GM23338 (cell line): ENCODE measurements at regions not wholly inside any gene's neighbourhood (a gene's known extent, or its start where the extent isn't known, plus 50 kb on each side); places are given as distances from the start of the nearest gene placed in this dataset.

Experiments
- ATAC-seq: fragments of 200-7000 bp; cut with Tn5 transposase; 3 replicates; pipeline ENCODE4 v1.9.1; 2020
- DNase-seq: peaks from one replicate; pipeline ENCODE4 v3.0.0-alpha.2; 2015; ENCODE audit warnings: low spot score
- H2AFZ ChIP-seq: fragments of 200-600 bp; sonication (generic); 2 replicates; pipeline ENCODE4 v1.8.0; 2016; ENCODE audit warnings: antibody characterized with exemption, mild to moderate bottlenecking, moderate library complexity
- H3F3A ChIP-seq: fragments of 200-600 bp; sonication (generic); replicated peaks from 2 replicates; pipeline ENCODE4 v1.8.0; 2017; ENCODE audit warnings: antibody characterized with exemption, mixed run types, low read depth
- H3K27ac ChIP-seq: fragments of 200-600 bp; sonication (generic); 2 replicates; pipeline ENCODE4 v1.6.1; 2016; ENCODE audit warnings: low read depth
- H3K27me3 ChIP-seq: fragments of 200-600 bp; sonication (generic); 2 replicates; pipeline ENCODE4 v1.8.0; 2016; ENCODE audit warnings: mild to moderate bottlenecking, mixed run types, moderate library complexity; ENCODE audit not compliant: insufficient read depth
- H3K36me3 ChIP-seq: fragments of 200-600 bp; sonication (generic); 2 replicates; pipeline ENCODE4 v1.8.0; 2016; ENCODE audit warnings: mild to moderate bottlenecking; ENCODE audit not compliant: insufficient read depth
- H3K4me1 ChIP-seq: fragments of 200-600 bp; sonication (generic); 2 replicates; pipeline ENCODE4 v1.8.0; 2016; ENCODE audit warnings: mild to moderate bottlenecking, moderate library complexity; ENCODE audit not compliant: insufficient read depth
- H3K4me2 ChIP-seq: fragments of 200-600 bp; sonication (generic); 2 replicates; pipeline ENCODE4 v1.7.1; 2017; ENCODE audit warnings: mixed run types
- H3K4me3 ChIP-seq: fragments of 200-600 bp; sonication (generic); 2 replicates; pipeline ENCODE4 v1.6.1; 2016; ENCODE audit warnings: mixed run types
- H3K79me2 ChIP-seq: fragments of 200-600 bp; sonication (generic); replicated peaks from 2 replicates; pipeline ENCODE4 v1.8.0; 2017; ENCODE audit warnings: mild to moderate bottlenecking; ENCODE audit not compliant: insufficient read depth
- H3K9me2 ChIP-seq: fragments of 200-600 bp; sonication (generic); 2 replicates; pipeline ENCODE4 v1.8.0; 2017; ENCODE audit not compliant: insufficient read depth
- H4K20me1 ChIP-seq: fragments of 200-600 bp; sonication (generic); replicated peaks from 2 replicates; pipeline ENCODE4 v1.8.0; 2017; ENCODE audit warnings: mild to moderate bottlenecking; ENCODE audit not compliant: insufficient read depth
- H3K27ac Mint-ChIP-seq: 2 replicates; pipeline ENCODE4 v1.8.0; 2020; ENCODE audit warnings: inconsistent platforms, mild to moderate bottlenecking, moderate library complexity, mixed read lengths
- H3K27me3 Mint-ChIP-seq: 3 replicates; pipeline ENCODE4 v1.8.0; 2022; ENCODE audit warnings: low read depth, mild to moderate bottlenecking, moderate library complexity, mixed read lengths, inconsistent platforms; ENCODE audit not compliant: insufficient read depth, poor library complexity
- H3K36me3 Mint-ChIP-seq: 3 replicates; pipeline ENCODE4 v1.8.0; 2021; ENCODE audit warnings: low read depth, mild to moderate bottlenecking, inconsistent platforms, moderate library complexity, mixed read lengths
- H3K4me1 Mint-ChIP-seq: 3 replicates; pipeline ENCODE4 v1.8.0; 2020; ENCODE audit warnings: mild to moderate bottlenecking, inconsistent platforms, mixed read lengths
- H3K4me3 Mint-ChIP-seq: 3 replicates; pipeline ENCODE4 v1.8.0; 2021; ENCODE audit warnings: moderate library complexity, mild to moderate bottlenecking, inconsistent platforms, mixed read lengths
- H3K9me3 Mint-ChIP-seq: 3 replicates; pipeline ENCODE4 v1.8.0; 2020; ENCODE audit warnings: moderate library complexity, mild to moderate bottlenecking, inconsistent platforms, mixed read lengths
- CREB1 ChIP-seq: fragments of 250-450 bp; sonication (Bioruptor Pico); IDR thresholded peaks from 2 replicates; pipeline ENCODE4 v1.5.0; 2020; ENCODE audit warnings: low read depth, mild to moderate bottlenecking, moderate library complexity
- EZH2 ChIP-seq: fragments of 200-600 bp; sonication (generic); IDR thresholded peaks from one replicate; pipeline ENCODE4 v1.8.0; 2017; ENCODE audit warnings: antibody characterized with exemption, mild to moderate bottlenecking, low read depth; ENCODE audit not compliant: unreplicated experiment
- EZH2phosphoT487 ChIP-seq: fragments of 200-600 bp; sonication (generic); IDR thresholded peaks from one replicate; pipeline ENCODE4 v1.8.1; 2018; ENCODE audit warnings: antibody characterized with exemption; ENCODE audit not compliant: unreplicated experiment
- NANOG ChIP-seq: IDR thresholded peaks from 2 replicates; pipeline ENCODE4 v1.6.1; 2016; ENCODE audit warnings: antibody characterized with exemption, borderline replicate concordance
- POLR2AphosphoS5 ChIP-seq: IDR thresholded peaks from 2 replicates; pipeline ENCODE4 v1.6.1; 2016; ENCODE audit warnings: antibody characterized with exemption, low read depth
- STAT1 ChIP-seq: IDR thresholded peaks from one replicate; pipeline ENCODE4 v1.6.1; 2016; ENCODE audit warnings: antibody characterized with exemption; ENCODE audit not compliant: unreplicated experiment
- TF ChIP-seq, protein P1 (sequence below): fragments of 250-450 bp; sonication (Bioruptor Pico); IDR thresholded peaks from 2 replicates; pipeline ENCODE4 v1.5.0; 2020; ENCODE audit warnings: mild to moderate bottlenecking, moderate library complexity
- TF ChIP-seq, protein P2 (sequence below): IDR thresholded peaks from one replicate; pipeline ENCODE4 v1.6.1; 2018; ENCODE audit warnings: antibody characterized with exemption; ENCODE audit not compliant: unreplicated experiment
- TF ChIP-seq, protein P3 (sequence below), 2 experiments: fragments of 200-600 bp in 1 of 2; sonication (generic) in 1 of 2; conservative IDR thresholded peaks; 2 replicates each; pipeline versions ENCODE4 v1.5.1 to v1.6.1; 2016 to 2017; ENCODE audit warnings: antibody characterized with exemption in 2 of 2, low read depth in 2 of 2, mild to moderate bottlenecking in 2 of 2, moderate library complexity in 1 of 2
- TF ChIP-seq, protein P4 (sequence below): IDR thresholded peaks from 2 replicates; pipeline ENCODE4 v1.6.1; 2016; ENCODE audit warnings: antibody characterized with exemption

DNA sequence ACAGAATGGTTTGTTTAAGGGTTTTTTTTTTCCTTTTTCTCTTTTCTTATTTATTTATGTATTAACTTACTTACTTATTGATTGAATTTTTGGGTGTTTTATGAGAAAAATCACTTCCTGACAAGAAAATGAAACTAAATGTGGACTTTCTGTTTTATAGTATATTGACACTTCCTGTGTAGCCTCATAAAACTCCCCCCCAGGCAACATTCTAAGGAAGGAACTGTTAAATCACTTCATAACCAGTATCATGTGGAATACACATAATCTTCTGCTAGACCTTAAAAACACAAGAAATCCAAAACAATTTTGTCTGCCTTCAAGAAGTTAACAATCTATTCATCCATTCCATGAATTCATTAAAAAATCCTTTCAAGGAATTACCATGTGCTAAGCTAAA, 164.1 kb upstream of the TOM1L1 start (continued):
- TF ChIP-seq, protein P1, sequence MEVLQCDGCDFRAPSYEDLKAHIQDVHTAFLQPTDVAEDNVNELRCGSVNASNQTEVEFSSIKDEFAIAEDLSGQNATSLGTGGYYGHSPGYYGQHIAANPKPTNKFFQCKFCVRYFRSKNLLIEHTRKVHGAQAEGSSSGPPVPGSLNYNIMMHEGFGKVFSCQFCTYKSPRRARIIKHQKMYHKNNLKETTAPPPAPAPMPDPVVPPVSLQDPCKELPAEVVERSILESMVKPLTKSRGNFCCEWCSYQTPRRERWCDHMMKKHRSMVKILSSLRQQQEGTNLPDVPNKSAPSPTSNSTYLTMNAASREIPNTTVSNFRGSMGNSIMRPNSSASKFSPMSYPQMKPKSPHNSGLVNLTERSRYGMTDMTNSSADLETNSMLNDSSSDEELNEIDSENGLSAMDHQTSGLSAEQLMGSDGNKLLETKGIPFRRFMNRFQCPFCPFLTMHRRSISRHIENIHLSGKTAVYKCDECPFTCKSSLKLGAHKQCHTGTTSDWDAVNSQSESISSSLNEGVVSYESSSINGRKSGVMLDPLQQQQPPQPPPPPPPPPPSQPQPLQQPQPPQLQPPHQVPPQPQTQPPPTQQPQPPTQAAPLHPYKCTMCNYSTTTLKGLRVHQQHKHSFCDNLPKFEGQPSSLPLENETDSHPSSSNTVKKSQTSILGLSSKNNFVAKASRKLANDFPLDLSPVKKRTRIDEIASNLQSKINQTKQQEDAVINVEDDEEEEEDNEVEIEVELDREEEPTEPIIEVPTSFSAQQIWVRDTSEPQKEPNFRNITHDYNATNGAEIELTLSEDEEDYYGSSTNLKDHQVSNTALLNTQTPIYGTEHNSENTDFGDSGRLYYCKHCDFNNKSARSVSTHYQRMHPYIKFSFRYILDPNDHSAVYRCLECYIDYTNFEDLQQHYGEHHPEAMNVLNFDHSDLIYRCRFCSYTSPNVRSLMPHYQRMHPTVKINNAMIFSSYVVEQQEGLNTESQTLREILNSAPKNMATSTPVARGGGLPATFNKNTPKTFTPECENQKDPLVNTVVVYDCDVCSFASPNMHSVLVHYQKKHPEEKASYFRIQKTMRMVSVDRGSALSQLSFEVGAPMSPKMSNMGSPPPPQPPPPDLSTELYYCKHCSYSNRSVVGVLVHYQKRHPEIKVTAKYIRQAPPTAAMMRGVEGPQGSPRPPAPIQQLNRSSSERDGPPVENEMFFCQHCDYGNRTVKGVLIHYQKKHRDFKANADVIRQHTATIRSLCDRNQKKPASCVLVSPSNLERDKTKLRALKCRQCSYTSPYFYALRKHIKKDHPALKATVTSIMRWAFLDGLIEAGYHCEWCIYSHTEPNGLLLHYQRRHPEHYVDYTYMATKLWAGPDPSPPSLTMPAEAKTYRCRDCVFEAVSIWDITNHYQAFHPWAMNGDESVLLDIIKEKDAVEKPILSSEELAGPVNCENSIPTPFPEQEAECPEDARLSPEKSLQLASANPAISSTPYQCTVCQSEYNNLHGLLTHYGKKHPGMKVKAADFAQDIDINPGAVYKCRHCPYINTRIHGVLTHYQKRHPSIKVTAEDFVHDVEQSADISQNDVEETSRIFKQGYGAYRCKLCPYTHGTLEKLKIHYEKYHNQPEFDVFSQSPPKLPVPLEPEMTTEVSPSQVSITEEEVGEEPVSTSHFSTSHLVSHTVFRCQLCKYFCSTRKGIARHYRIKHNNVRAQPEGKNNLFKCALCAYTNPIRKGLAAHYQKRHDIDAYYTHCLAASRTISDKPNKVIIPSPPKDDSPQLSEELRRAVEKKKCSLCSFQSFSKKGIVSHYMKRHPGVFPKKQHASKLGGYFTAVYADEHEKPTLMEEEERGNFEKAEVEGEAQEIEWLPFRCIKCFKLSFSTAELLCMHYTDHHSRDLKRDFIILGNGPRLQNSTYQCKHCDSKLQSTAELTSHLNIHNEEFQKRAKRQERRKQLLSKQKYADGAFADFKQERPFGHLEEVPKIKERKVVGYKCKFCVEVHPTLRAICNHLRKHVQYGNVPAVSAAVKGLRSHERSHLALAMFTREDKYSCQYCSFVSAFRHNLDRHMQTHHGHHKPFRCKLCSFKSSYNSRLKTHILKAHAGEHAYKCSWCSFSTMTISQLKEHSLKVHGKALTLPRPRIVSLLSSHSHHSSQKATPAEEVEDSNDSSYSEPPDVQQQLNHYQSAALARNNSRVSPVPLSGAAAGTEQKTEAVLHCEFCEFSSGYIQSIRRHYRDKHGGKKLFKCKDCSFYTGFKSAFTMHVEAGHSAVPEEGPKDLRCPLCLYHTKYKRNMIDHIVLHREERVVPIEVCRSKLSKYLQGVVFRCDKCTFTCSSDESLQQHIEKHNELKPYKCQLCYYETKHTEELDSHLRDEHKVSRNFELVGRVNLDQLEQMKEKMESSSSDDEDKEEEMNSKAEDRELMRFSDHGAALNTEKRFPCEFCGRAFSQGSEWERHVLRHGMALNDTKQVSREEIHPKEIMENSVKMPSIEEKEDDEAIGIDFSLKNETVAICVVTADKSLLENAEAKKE (CRISPR knock-in tag) = no peak

DNA sequence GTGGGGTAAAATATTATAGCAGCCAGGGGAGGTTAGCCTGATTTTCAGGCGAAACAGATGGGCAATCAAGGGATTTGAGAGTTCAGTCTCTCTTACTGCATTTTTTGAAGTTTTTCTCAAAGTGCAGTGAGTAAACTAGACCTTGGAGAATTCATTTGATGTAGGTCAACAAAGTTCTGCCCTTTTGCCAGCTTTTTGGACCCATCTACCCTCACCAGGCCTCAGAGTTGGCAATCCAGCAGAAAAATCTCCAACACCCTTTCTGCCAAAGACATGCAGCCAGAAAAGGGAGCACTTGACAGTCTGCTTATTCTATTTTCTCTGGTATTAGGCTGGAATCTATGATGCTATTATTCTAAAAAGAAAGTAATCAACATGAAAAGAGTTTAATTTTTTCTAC, 162.2 kb upstream of the TOM1L1 start:
- Histone ChIP-seq H3K9me2 (0 out of 2 replicates have a peak, but pooled peaks cover 3% of the 10 kb centered on the region), H3K4me2 (no peak overlapping the region), H3K27me3 (no peaks in the 10 kb centered on the region), H3K4me3 (no peak overlapping the region), H3K27ac (no peak overlapping the region), H3K36me3 (no peaks in the 10 kb centered on the region), H4K20me1 (no peaks in the 10 kb centered on the region), H2AFZ (no peak overlapping the region), H3K79me2 (no peaks in the 10 kb centered on the region), H3K4me1 (no peaks in the 10 kb centered on the region), H3F3A (no peaks in the 10 kb centered on the region)
- Mint-ChIP-seq H3K36me3 (peaks cover 2% of the 10 kb centered on the region; the same call in 1 of the 3 replicates), H3K27ac (no peak overlapping the region), H3K9me3 (peaks cover 3% of the 10 kb centered on the region; the same call in 2 of the 3 replicates), H3K27me3 (peaks cover 2% of the 10 kb centered on the region), H3K4me1 (no peaks in the 10 kb centered on the region), H3K4me3 (no peak overlapping the region)
- ATAC-seq (no peak), DNase-seq (no peak)
- TF ChIP-seq, protein P2, sequence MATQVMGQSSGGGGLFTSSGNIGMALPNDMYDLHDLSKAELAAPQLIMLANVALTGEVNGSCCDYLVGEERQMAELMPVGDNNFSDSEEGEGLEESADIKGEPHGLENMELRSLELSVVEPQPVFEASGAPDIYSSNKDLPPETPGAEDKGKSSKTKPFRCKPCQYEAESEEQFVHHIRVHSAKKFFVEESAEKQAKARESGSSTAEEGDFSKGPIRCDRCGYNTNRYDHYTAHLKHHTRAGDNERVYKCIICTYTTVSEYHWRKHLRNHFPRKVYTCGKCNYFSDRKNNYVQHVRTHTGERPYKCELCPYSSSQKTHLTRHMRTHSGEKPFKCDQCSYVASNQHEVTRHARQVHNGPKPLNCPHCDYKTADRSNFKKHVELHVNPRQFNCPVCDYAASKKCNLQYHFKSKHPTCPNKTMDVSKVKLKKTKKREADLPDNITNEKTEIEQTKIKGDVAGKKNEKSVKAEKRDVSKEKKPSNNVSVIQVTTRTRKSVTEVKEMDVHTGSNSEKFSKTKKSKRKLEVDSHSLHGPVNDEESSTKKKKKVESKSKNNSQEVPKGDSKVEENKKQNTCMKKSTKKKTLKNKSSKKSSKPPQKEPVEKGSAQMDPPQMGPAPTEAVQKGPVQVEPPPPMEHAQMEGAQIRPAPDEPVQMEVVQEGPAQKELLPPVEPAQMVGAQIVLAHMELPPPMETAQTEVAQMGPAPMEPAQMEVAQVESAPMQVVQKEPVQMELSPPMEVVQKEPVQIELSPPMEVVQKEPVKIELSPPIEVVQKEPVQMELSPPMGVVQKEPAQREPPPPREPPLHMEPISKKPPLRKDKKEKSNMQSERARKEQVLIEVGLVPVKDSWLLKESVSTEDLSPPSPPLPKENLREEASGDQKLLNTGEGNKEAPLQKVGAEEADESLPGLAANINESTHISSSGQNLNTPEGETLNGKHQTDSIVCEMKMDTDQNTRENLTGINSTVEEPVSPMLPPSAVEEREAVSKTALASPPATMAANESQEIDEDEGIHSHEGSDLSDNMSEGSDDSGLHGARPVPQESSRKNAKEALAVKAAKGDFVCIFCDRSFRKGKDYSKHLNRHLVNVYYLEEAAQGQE = no peak
- TF ChIP-seq EZH2 (no peak), NANOG (no peak), POLR2AphosphoS5 (no peak), CREB1 (CRISPR knock-in tag) (no peak), STAT1 (no peak), EZH2phosphoT487 (no peak)
- TF ChIP-seq, protein P3, sequence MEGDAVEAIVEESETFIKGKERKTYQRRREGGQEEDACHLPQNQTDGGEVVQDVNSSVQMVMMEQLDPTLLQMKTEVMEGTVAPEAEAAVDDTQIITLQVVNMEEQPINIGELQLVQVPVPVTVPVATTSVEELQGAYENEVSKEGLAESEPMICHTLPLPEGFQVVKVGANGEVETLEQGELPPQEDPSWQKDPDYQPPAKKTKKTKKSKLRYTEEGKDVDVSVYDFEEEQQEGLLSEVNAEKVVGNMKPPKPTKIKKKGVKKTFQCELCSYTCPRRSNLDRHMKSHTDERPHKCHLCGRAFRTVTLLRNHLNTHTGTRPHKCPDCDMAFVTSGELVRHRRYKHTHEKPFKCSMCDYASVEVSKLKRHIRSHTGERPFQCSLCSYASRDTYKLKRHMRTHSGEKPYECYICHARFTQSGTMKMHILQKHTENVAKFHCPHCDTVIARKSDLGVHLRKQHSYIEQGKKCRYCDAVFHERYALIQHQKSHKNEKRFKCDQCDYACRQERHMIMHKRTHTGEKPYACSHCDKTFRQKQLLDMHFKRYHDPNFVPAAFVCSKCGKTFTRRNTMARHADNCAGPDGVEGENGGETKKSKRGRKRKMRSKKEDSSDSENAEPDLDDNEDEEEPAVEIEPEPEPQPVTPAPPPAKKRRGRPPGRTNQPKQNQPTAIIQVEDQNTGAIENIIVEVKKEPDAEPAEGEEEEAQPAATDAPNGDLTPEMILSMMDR (conservative IDR thresholded peaks at IDR 0.05; ENCODE audit: low read depth in 2 of 2) = no peak
- TF ChIP-seq, protein P4, sequence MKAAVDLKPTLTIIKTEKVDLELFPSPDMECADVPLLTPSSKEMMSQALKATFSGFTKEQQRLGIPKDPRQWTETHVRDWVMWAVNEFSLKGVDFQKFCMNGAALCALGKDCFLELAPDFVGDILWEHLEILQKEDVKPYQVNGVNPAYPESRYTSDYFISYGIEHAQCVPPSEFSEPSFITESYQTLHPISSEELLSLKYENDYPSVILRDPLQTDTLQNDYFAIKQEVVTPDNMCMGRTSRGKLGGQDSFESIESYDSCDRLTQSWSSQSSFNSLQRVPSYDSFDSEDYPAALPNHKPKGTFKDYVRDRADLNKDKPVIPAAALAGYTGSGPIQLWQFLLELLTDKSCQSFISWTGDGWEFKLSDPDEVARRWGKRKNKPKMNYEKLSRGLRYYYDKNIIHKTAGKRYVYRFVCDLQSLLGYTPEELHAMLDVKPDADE = no peak
